AG10803 (cell line): ENCODE measurements at regions not wholly inside any gene's neighbourhood (a gene's known extent, or its start where the extent isn't known, plus 50 kb on each side); places are given as distances from the start of the nearest gene placed in this dataset.
A peak's percentile ranks its signal among the peaks of the same experiment; 100 is the strongest.

Experiments used
- DNase-seq: peaks from one replicate; pipeline ENCODE4 v3.0.0; 2010; ENCODE audit warnings: low read depth
- H3K4me3 ChIP-seq: 2 replicates; pipeline ENCODE4 v1.5.1; 2011; ENCODE audit warnings: mild to moderate bottlenecking, low read length, control low read depth
- TF ChIP-seq, protein P1 (sequence below): conservative IDR thresholded peaks from 2 replicates; pipeline ENCODE4 v1.5.1; 2011; ENCODE audit warnings: mild to moderate bottlenecking, low read length, control low read depth, inconsistent platforms

DNA sequence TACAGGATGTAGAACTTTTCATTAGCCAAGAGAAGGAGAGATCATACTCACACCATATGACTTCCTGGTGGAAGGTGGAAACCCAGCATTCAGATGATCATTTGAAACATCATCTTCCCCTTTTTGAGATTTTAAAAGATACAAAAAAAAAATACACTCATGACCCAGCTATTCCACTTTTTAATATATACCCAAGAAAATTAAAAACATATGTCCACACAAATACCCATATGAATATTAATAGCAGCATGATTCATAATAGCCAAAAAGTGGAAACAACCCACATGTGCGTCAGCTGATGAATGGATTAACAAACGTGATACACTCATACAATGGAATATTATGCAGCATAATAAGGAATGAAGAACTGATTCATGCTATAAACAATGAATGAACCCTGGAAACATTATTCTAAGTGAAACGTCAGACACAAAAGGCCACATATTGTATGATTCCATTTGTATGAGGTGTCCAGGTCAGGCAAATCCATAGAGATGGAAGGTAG is 130.0 kb upstream of the SGK1 start:
- peak; percentile 97 for DNase-seq
- TF ChIP-seq, protein P1, sequence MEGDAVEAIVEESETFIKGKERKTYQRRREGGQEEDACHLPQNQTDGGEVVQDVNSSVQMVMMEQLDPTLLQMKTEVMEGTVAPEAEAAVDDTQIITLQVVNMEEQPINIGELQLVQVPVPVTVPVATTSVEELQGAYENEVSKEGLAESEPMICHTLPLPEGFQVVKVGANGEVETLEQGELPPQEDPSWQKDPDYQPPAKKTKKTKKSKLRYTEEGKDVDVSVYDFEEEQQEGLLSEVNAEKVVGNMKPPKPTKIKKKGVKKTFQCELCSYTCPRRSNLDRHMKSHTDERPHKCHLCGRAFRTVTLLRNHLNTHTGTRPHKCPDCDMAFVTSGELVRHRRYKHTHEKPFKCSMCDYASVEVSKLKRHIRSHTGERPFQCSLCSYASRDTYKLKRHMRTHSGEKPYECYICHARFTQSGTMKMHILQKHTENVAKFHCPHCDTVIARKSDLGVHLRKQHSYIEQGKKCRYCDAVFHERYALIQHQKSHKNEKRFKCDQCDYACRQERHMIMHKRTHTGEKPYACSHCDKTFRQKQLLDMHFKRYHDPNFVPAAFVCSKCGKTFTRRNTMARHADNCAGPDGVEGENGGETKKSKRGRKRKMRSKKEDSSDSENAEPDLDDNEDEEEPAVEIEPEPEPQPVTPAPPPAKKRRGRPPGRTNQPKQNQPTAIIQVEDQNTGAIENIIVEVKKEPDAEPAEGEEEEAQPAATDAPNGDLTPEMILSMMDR: no peak
- H3K4me3 ChIP-seq: no peak overlapping the region

DNA sequence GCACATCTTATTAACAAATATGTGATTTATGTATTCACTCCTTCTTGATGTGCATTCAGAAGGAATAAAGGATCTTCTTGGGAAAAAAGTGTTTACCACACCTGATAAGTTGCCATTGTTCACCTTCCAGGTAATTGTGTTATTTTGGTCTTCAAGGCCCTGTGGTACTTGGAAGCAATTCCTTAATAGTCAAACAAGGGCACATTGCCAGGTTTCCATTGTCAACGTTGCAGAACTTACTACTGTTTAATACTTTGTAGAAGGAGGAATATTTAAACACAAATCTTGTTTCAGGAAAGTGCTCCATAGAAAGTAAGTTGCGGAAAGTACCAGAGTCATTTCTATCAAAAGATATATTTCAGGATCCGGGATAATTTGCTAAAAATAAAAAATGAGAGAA is 129.5 kb upstream of the SGK1 start:
- peak; percentile 56 for DNase-seq
- TF ChIP-seq, protein P1: no peak
- H3K4me3 ChIP-seq: no peak overlapping the region

DNA sequence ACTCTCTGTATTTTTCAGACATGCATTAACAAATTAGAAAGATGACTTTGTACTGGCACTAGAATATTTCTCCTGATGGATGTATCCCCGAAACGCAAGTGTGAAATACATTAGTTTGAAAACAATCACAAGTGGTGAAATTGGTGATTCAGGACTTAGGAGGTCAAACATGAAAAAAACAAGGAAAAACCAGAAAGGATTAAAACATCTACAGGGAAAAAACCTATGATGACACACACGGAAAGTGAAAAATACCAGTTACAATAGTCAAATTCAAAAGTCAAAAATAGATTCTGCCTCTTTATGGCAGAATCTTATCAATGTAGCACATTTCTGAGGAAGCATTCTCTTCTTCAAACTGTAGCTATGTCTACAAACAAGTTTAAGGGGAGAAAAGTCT is 129.0 kb upstream of the SGK1 start:
- H3K4me3 ChIP-seq: no peak overlapping the region
- TF ChIP-seq, protein P1: no peak
- peak; percentile 69 for DNase-seq

DNA sequence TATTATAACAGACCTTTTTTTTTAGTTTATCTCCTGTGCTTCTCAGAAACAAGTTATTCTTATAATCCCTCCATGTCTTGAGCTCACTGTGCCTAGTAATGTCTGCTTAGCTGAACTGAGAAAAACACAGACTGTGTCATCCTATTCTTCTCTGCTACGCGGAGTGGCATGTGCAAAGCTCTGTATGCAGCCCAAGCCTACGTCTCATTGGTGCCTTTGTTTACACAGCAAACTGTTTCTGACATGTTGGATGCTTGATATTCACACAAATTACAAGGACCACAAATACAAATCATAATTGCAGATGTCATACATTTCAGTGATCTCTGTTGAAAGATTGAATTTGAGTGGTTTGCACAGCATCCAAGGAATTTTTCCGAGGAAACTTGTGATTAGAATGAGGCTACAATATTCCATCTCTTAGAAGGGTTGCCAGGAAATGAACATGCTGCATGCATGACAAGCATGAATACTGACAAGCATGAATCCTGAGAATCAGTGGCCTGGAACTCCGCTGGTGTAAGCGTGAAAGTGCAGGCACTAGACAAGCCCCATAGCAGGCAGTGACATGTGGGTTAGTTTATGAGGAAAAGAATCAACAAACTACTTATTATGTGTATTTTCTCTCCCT is 128.4 kb upstream of the SGK1 start:
- peak; percentile 84 for DNase-seq
- no peak overlapping the region for H3K4me3 ChIP-seq
- TF ChIP-seq, protein P1: peak; percentile 32

DNA sequence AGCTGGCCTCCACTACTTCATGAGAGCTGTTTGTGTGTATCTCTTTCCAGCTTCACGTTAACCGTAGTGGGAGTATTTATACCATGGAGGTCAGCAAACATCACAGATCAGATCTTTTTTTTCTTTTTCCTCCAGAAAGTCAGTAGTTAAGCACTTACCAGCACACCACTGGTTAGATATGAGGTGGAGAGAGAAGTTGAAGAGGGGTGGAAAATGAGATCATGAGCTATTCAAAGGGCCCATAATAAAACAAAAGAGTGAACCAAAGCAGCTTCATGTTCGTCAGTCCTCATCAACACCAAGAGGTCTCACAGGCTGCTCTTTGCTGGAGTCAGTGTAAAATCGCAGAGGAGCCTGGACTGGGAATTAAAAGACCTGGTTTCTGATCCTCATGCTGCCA is 125.1 kb upstream of the SGK1 start:
- no peak for DNase-seq
- TF ChIP-seq, protein P1: no peak
- H3K4me3 ChIP-seq: no peak overlapping the region

DNA sequence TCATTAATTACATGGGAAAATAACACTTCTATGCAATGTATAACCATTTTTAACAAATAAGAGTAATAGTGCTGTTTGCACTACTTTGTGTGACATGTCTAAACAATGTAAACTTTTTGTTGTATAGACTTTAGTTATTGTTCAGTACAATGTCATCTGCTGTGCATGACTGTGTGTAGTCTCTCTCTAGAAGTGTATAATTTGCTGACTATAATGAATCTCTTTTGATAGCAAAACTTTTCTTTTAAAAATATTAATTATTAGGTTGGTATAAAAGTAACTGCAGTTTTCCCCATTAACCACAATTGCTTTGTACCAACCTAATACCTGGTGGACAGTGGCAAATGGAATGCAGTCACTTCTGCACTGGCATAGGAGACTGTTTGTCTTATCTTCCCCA is 124.2 kb upstream of the SGK1 start:
- no peak for DNase-seq
- H3K4me3 ChIP-seq: no peak overlapping the region
- TF ChIP-seq, protein P1: no peak

DNA sequence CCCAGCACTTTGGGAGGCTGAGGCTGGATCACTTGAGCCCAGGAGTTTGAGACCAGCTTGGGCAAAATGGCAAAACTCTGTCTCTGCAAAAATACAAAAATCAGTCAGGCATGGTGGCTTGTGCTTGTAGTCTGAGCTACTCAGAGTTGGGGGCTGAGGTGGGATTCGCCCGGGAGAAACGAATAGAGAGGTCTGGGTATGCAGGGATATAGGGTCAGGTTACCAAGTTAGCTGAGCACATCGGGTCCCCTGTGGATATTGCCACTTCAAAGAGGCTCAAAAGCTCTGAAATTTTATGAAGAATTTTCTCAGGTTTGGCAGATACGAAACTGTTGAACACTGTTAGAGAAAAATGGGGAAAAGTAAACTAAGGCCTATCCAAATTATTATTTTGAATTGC is 120.9 kb upstream of the SGK1 start:
- H3K4me3 ChIP-seq: no peak overlapping the region
- no peak for DNase-seq
- TF ChIP-seq, protein P1: no peak
